ENCODE measurements at regions not wholly inside any gene's neighbourhood (a gene's known extent, or its start where the extent isn't known, plus 50 kb on each side); places are given as distances from the start of the nearest gene placed in this dataset.

DNA sequence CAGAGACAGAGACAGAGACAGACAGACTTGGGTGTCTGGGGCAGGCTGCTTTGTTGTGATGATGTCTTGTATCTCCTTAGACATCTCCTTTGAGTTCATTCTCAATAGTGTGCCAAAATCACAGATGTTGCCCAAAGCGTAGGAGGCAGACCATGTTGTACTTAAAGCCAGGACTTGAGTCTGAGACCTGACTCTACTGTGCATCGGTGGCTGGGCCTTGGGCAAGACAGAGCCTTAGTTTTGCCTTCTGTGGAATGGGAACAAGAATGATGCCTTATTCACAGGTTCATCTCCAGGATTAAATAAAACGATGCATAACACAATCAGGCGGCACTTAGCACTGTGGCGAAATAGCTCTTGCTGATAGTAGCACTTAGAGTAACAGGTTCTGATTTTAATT lies 230.3 kb downstream of the AACS start:
- Histone ChIP-seq H3K9me3 (replicated peaks; ENCODE audit: control insufficient read depth, insufficient read depth, low read length) (no peaks in the 10 kb centered on the region), H3K27me3 (replicated peaks in 1 of 2; ENCODE audit: control insufficient read depth in 2 of 2, insufficient read depth in 2 of 2, low read length in 1 of 2) (no peaks in the 10 kb centered on the region), H3K27ac (ENCODE audit: control insufficient read depth, insufficient read depth) (no peak overlapping the region), H3K9ac (ENCODE audit: control insufficient read depth, insufficient read depth, low read length) (no peak overlapping the region), H3K4me1 (ENCODE audit: control insufficient read depth, insufficient read depth, low read length) (no peaks in the 10 kb centered on the region), H3K79me2 (ENCODE audit: control insufficient read depth, insufficient read depth, low read length) (no peaks in the 10 kb centered on the region), H3K36me3 (ENCODE audit: control insufficient read depth in 2 of 2, insufficient read depth in 2 of 2, low read length in 1 of 2) (no peaks in the 10 kb centered on the region), H2AFZ (ENCODE audit: control insufficient read depth, low read depth, low read length) (no peak overlapping the region), H4K20me1 (ENCODE audit: control insufficient read depth, insufficient read depth) (no peaks in the 10 kb centered on the region), H3K4me2 (ENCODE audit: control insufficient read depth, insufficient read depth) (no peak overlapping the region), H3K4me3 (no peak overlapping the region)
- no TSS peak for BruUV-seq (replicated peaks)
- ChIA-PET POLR2A (no interaction called here), CTCF (no interaction called here), RAD21 (ENCODE audit: unreplicated experiment) (no interaction called here), SMC1A (ENCODE audit: uncharacterized antibody, unreplicated experiment) (no interaction called here)
- ATAC-seq = no peak
- intact Hi-C loops (cut with micrococcal nuclease; ENCODE audit: unreplicated experiment) (no loop called here), in situ Hi-C loops (cut with MboI) (no loop called here)
- DNase-seq (ENCODE audit: low read depth, low spot score) = no peak
- FAIRE-seq = no peak
- WGBS (ENCODE audit: insufficient coverage, insufficient replicate concordance, low lambda C conversion rate, missing lambda C conversion rate) = 36% methylated on average over 5 of the region's 5 CpGs
- TF ChIP-seq, protein P1, sequence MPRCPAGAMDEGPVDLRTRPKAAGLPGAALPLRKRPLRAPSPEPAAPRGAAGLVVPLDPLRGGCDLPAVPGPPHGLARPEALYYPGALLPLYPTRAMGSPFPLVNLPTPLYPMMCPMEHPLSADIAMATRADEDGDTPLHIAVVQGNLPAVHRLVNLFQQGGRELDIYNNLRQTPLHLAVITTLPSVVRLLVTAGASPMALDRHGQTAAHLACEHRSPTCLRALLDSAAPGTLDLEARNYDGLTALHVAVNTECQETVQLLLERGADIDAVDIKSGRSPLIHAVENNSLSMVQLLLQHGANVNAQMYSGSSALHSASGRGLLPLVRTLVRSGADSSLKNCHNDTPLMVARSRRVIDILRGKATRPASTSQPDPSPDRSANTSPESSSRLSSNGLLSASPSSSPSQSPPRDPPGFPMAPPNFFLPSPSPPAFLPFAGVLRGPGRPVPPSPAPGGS (IDR thresholded peaks at IDR 0.05; ENCODE audit: borderline replicate concordance, insufficient read depth, low read depth, low read length, poor library complexity, severe bottlenecking) = no peak
- TF ChIP-seq, protein P2, sequence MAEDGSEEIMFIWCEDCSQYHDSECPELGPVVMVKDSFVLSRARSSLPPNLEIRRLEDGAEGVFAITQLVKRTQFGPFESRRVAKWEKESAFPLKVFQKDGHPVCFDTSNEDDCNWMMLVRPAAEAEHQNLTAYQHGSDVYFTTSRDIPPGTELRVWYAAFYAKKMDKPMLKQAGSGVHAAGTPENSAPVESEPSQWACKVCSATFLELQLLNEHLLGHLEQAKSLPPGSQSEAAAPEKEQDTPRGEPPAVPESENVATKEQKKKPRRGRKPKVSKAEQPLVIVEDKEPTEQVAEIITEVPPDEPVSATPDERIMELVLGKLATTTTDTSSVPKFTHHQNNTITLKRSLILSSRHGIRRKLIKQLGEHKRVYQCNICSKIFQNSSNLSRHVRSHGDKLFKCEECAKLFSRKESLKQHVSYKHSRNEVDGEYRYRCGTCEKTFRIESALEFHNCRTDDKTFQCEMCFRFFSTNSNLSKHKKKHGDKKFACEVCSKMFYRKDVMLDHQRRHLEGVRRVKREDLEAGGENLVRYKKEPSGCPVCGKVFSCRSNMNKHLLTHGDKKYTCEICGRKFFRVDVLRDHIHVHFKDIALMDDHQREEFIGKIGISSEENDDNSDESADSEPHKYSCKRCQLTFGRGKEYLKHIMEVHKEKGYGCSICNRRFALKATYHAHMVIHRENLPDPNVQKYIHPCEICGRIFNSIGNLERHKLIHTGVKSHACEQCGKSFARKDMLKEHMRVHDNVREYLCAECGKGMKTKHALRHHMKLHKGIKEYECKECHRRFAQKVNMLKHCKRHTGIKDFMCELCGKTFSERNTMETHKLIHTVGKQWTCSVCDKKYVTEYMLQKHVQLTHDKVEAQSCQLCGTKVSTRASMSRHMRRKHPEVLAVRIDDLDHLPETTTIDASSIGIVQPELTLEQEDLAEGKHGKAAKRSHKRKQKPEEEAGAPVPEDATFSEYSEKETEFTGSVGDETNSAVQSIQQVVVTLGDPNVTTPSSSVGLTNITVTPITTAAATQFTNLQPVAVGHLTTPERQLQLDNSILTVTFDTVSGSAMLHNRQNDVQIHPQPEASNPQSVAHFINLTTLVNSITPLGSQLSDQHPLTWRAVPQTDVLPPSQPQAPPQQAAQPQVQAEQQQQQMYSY (CRISPR knock-in tag; IDR thresholded peaks at IDR 0.05) = no peak
- TF ChIP-seq, protein P3, sequence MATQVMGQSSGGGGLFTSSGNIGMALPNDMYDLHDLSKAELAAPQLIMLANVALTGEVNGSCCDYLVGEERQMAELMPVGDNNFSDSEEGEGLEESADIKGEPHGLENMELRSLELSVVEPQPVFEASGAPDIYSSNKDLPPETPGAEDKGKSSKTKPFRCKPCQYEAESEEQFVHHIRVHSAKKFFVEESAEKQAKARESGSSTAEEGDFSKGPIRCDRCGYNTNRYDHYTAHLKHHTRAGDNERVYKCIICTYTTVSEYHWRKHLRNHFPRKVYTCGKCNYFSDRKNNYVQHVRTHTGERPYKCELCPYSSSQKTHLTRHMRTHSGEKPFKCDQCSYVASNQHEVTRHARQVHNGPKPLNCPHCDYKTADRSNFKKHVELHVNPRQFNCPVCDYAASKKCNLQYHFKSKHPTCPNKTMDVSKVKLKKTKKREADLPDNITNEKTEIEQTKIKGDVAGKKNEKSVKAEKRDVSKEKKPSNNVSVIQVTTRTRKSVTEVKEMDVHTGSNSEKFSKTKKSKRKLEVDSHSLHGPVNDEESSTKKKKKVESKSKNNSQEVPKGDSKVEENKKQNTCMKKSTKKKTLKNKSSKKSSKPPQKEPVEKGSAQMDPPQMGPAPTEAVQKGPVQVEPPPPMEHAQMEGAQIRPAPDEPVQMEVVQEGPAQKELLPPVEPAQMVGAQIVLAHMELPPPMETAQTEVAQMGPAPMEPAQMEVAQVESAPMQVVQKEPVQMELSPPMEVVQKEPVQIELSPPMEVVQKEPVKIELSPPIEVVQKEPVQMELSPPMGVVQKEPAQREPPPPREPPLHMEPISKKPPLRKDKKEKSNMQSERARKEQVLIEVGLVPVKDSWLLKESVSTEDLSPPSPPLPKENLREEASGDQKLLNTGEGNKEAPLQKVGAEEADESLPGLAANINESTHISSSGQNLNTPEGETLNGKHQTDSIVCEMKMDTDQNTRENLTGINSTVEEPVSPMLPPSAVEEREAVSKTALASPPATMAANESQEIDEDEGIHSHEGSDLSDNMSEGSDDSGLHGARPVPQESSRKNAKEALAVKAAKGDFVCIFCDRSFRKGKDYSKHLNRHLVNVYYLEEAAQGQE (IDR thresholded peaks at IDR 0.05; ENCODE audit: low read depth, low read length) = no peak
- TF ChIP-seq SPI1 (IDR thresholded peaks at IDR 0.05; ENCODE audit: borderline replicate concordance, insufficient read depth, low read depth, low read length) (no peak), PAX8 (IDR thresholded peaks at IDR 0.05) (no peak), TCF7 (IDR thresholded peaks at IDR 0.05; ENCODE audit: borderline replicate concordance) (no peak)
- TF ChIP-seq, protein P4, sequence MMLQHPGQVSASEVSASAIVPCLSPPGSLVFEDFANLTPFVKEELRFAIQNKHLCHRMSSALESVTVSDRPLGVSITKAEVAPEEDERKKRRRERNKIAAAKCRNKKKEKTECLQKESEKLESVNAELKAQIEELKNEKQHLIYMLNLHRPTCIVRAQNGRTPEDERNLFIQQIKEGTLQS (IDR thresholded peaks at IDR 0.05; ENCODE audit: borderline replicate concordance, extremely low read depth, low read depth, low read length) = no peak
- TF ChIP-seq, protein P5, sequence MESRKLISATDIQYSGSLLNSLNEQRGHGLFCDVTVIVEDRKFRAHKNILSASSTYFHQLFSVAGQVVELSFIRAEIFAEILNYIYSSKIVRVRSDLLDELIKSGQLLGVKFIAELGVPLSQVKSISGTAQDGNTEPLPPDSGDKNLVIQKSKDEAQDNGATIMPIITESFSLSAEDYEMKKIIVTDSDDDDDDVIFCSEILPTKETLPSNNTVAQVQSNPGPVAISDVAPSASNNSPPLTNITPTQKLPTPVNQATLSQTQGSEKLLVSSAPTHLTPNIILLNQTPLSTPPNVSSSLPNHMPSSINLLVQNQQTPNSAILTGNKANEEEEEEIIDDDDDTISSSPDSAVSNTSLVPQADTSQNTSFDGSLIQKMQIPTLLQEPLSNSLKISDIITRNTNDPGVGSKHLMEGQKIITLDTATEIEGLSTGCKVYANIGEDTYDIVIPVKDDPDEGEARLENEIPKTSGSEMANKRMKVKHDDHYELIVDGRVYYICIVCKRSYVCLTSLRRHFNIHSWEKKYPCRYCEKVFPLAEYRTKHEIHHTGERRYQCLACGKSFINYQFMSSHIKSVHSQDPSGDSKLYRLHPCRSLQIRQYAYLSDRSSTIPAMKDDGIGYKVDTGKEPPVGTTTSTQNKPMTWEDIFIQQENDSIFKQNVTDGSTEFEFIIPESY (IDR thresholded peaks at IDR 0.05) = no peak
- TF ChIP-seq, protein P6, sequence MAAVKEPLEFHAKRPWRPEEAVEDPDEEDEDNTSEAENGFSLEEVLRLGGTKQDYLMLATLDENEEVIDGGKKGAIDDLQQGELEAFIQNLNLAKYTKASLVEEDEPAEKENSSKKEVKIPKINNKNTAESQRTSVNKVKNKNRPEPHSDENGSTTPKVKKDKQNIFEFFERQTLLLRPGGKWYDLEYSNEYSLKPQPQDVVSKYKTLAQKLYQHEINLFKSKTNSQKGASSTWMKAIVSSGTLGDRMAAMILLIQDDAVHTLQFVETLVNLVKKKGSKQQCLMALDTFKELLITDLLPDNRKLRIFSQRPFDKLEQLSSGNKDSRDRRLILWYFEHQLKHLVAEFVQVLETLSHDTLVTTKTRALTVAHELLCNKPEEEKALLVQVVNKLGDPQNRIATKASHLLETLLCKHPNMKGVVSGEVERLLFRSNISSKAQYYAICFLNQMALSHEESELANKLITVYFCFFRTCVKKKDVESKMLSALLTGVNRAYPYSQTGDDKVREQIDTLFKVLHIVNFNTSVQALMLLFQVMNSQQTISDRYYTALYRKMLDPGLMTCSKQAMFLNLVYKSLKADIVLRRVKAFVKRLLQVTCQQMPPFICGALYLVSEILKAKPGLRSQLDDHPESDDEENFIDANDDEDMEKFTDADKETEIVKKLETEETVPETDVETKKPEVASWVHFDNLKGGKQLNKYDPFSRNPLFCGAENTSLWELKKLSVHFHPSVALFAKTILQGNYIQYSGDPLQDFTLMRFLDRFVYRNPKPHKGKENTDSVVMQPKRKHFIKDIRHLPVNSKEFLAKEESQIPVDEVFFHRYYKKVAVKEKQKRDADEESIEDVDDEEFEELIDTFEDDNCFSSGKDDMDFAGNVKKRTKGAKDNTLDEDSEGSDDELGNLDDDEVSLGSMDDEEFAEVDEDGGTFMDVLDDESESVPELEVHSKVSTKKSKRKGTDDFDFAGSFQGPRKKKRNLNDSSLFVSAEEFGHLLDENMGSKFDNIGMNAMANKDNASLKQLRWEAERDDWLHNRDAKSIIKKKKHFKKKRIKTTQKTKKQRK (IDR thresholded peaks at IDR 0.05; ENCODE audit: low read depth, low read length) = no peak
